HG02642 (cell line): ENCODE measurements at regions not wholly inside any gene's neighbourhood (a gene's known extent, or its start where the extent isn't known, plus 50 kb on each side); places are given as distances from the start of the nearest gene placed in this dataset.
A peak's percentile ranks its signal among the peaks of the same experiment; 100 is the strongest.

Experiments
- ATAC-seq: cut with Tn5 transposase; IDR thresholded peaks from one replicate; pipeline ENCODE4 v1.9.1; 2021; ENCODE audit warnings: mild to moderate bottlenecking; ENCODE audit not compliant: unreplicated experiment, poor library complexity

- ATAC-seq, result no peak
Measured at GRCh38 chr5:124478264-124478663, 268.2 kb downstream of the ZNF608 start.

GRCh38 chr5:124477577-124477976 lies 268.9 kb downstream of the ZNF608 start:
- ATAC-seq, result no peak

- ATAC-seq, result no peak
Measured at GRCh38 chr5:124477062-124477461, 269.4 kb downstream of the ZNF608 start.

- no peak for ATAC-seq
Measured at GRCh38 chr5:124474528-124475215, 271.8 kb downstream of the ZNF608 start.

GRCh38 chr5:124468671-124469411 lies 277.6 kb downstream of the ZNF608 start:
- ATAC-seq, result no peak

GRCh38 chr5:124467745-124468144 lies 278.7 kb downstream of the ZNF608 start:
- no peak for ATAC-seq

GRCh38 chr5:124466011-124466410 lies 280.4 kb downstream of the ZNF608 start:
- no peak for ATAC-seq

GRCh38 chr5:124463851-124464250 lies 282.6 kb downstream of the ZNF608 start:
- no peak for ATAC-seq

- ATAC-seq, result no peak
Measured at GRCh38 chr5:124462751-124463150, 283.7 kb downstream of the ZNF608 start.

GRCh38 chr5:124461941-124462340 lies 284.5 kb downstream of the ZNF608 start:
- ATAC-seq, result no peak

- no peak for ATAC-seq
Measured at GRCh38 chr5:124461157-124461556, 285.3 kb downstream of the ZNF608 start.

GRCh38 chr5:124460642-124461041 lies 285.8 kb downstream of the ZNF608 start:
- no peak for ATAC-seq

- no peak for ATAC-seq
Measured at GRCh38 chr5:124459984-124460383, 286.5 kb downstream of the ZNF608 start.

GRCh38 chr5:124457901-124458300 lies 288.5 kb downstream of the ZNF608 start:
- ATAC-seq, result no peak

GRCh38 chr5:124457101-124457500 lies 289.3 kb downstream of the ZNF608 start:
- no peak for ATAC-seq

- no peak for ATAC-seq
Measured at GRCh38 chr5:124456249-124456648, 290.2 kb downstream of the ZNF608 start.

GRCh38 chr5:124454081-124454480 lies 292.4 kb downstream of the ZNF608 start:
- no peak for ATAC-seq

GRCh38 chr5:124453221-124454051 lies 293.0 kb downstream of the ZNF608 start:
- ATAC-seq, result peak; percentile 97

- no peak for ATAC-seq
Measured at GRCh38 chr5:124452412-124452811, 294.0 kb downstream of the ZNF608 start.

- ATAC-seq, result no peak
Measured at GRCh38 chr5:124451721-124452383, 294.6 kb downstream of the ZNF608 start.
